ENCODE measurements at regions not wholly inside any gene's neighbourhood (a gene's known extent, or its start where the extent isn't known, plus 50 kb on each side); places are given as distances from the start of the nearest gene placed in this dataset.
A peak's percentile ranks its signal among the peaks of the same experiment; 100 is the strongest.
"Not testable (repeated sequence)": the region's sequence is repeated elsewhere in the genome, so short reads cannot be mapped to it uniquely, and the experiment has no call there.

- no peak for DNase-seq (ENCODE audit: low read depth)
- Histone ChIP-seq H3K36me3 (ENCODE audit: control insufficient read depth, insufficient read depth, low read length, severe bottlenecking) (no peaks in the 10 kb centered on the region), H3K4me3 (ENCODE audit: low read length) (no peak overlapping the region)
These were observed 67.8 kb upstream of the BEND6 start for GRCh38 chr6:56887086-56887485.

GRCh38 chr6:56877922-56878321 is 77.0 kb upstream of the BEND6 start:
- Histone ChIP-seq H3K9me3 (ENCODE audit: control insufficient read depth, low read length) (no peaks in the 10 kb centered on the region), H3K36me3 (ENCODE audit: control insufficient read depth, insufficient read depth, low read length, severe bottlenecking) (no peaks in the 10 kb centered on the region), H3K4me1 (ENCODE audit: control insufficient read depth, insufficient read depth, low read length) (peaks cover 9% of the 10 kb centered on the region), H3K9ac (ENCODE audit: low read length) (no peak overlapping the region), H3K27me3 (replicated peaks; ENCODE audit: control insufficient read depth, insufficient read depth, low read length) (no peaks in the 10 kb centered on the region), H3K4me3 (ENCODE audit: low read length) (no peak overlapping the region)
- no peak for DNase-seq (ENCODE audit: low read depth)

More at GRCh38 chr6:56887086-56887485, 67.8 kb upstream of the BEND6 start:
- Histone ChIP-seq H3K9ac (ENCODE audit: low read length) (no peak overlapping the region), H3K9me3 (ENCODE audit: control insufficient read depth, low read length) (no peaks in the 10 kb centered on the region), H3K27me3 (replicated peaks; ENCODE audit: control insufficient read depth, insufficient read depth, low read length) (no peaks in the 10 kb centered on the region), H3K4me1 (ENCODE audit: control insufficient read depth, insufficient read depth, low read length) (peaks cover 35% of the 10 kb centered on the region)

GRCh38 chr6:56875961-56876360 is 78.9 kb upstream of the BEND6 start:
- Histone ChIP-seq H3K36me3 (ENCODE audit: control insufficient read depth, insufficient read depth, low read length, severe bottlenecking) (no peaks in the 10 kb centered on the region), H3K4me1 (ENCODE audit: control insufficient read depth, insufficient read depth, low read length) (peaks cover 9% of the 10 kb centered on the region), H3K9me3 (ENCODE audit: control insufficient read depth, low read length) (no peaks in the 10 kb centered on the region), H3K4me3 (ENCODE audit: low read length) (no peak overlapping the region), H3K27me3 (replicated peaks; ENCODE audit: control insufficient read depth, insufficient read depth, low read length) (no peaks in the 10 kb centered on the region), H3K9ac (ENCODE audit: low read length) (no peak overlapping the region)
- DNase-seq (ENCODE audit: low read depth) = no peak

GRCh38 chr6:56875523-56875922 is 79.4 kb upstream of the BEND6 start:
- H3K27me3 ChIP-seq (replicated peaks; ENCODE audit: control insufficient read depth, insufficient read depth, low read length) = no peaks in the 10 kb centered on the region
- no peak overlapping the region for H3K4me3 ChIP-seq (ENCODE audit: low read length)
- DNase-seq (ENCODE audit: low read depth) = no peak
- H3K36me3 ChIP-seq (ENCODE audit: control insufficient read depth, insufficient read depth, low read length, severe bottlenecking) = no peaks in the 10 kb centered on the region
- no peaks in the 10 kb centered on the region for H3K9me3 ChIP-seq (ENCODE audit: control insufficient read depth, low read length)
- H3K4me1 ChIP-seq (ENCODE audit: control insufficient read depth, insufficient read depth, low read length) = peaks cover 9% of the 10 kb centered on the region
- no peak overlapping the region for H3K9ac ChIP-seq (ENCODE audit: low read length)

GRCh38 chr6:56874328-56874727 is 80.6 kb upstream of the BEND6 start:
- Histone ChIP-seq H3K4me3 (ENCODE audit: low read length) (no peak overlapping the region), H3K27me3 (replicated peaks; ENCODE audit: control insufficient read depth, insufficient read depth, low read length) (no peaks in the 10 kb centered on the region), H3K9me3 (ENCODE audit: control insufficient read depth, low read length) (no peaks in the 10 kb centered on the region), H3K9ac (ENCODE audit: low read length) (no peak overlapping the region), H3K4me1 (ENCODE audit: control insufficient read depth, insufficient read depth, low read length) (peaks cover 19% of the 10 kb centered on the region), H3K36me3 (ENCODE audit: control insufficient read depth, insufficient read depth, low read length, severe bottlenecking) (no peaks in the 10 kb centered on the region)
- DNase-seq (ENCODE audit: low read depth) = no peak

GRCh38 chr6:56870053-56870452 is 84.9 kb upstream of the BEND6 start:
- not testable (repeated sequence) for H3K4me3 ChIP-seq (ENCODE audit: low read length); H3K9me3 ChIP-seq (ENCODE audit: control insufficient read depth, low read length); H3K36me3 ChIP-seq (ENCODE audit: control insufficient read depth, insufficient read depth, low read length, severe bottlenecking); H3K27me3 ChIP-seq (replicated peaks; ENCODE audit: control insufficient read depth, insufficient read depth, low read length); DNase-seq (ENCODE audit: low read depth)
- H3K9ac ChIP-seq (ENCODE audit: low read length) = peak overlapping the region; percentile 81
- peaks cover 43% of the 10 kb centered on the region for H3K4me1 ChIP-seq (ENCODE audit: control insufficient read depth, insufficient read depth, low read length)

- Histone ChIP-seq H3K4me3 (ENCODE audit: low read length) (peak overlapping the region; percentile 59), H3K36me3 (ENCODE audit: control insufficient read depth, insufficient read depth, low read length, severe bottlenecking) (no peaks in the 10 kb centered on the region), H3K9me3 (ENCODE audit: control insufficient read depth, low read length) (no peaks in the 10 kb centered on the region), H3K4me1 (ENCODE audit: control insufficient read depth, insufficient read depth, low read length) (peaks cover 50% of the 10 kb centered on the region), H3K9ac (ENCODE audit: low read length) (peak overlapping the region; percentile 81), H3K27me3 (replicated peaks; ENCODE audit: control insufficient read depth, insufficient read depth, low read length) (no peaks in the 10 kb centered on the region)
- DNase-seq (ENCODE audit: low read depth) = peak; percentile 19
These were observed 85.6 kb upstream of the BEND6 start for GRCh38 chr6:56869346-56869745.

- H3K27me3 ChIP-seq (replicated peaks; ENCODE audit: control insufficient read depth, insufficient read depth, low read length) = no peaks in the 10 kb centered on the region
- peak overlapping the region; percentile 81 for H3K9ac ChIP-seq (ENCODE audit: low read length)
- H3K4me1 ChIP-seq (ENCODE audit: control insufficient read depth, insufficient read depth, low read length) = peaks cover 57% of the 10 kb centered on the region
- no peaks in the 10 kb centered on the region for H3K36me3 ChIP-seq (ENCODE audit: control insufficient read depth, insufficient read depth, low read length, severe bottlenecking)
- peak overlapping the region; percentile 59 for H3K4me3 ChIP-seq (ENCODE audit: low read length)
- DNase-seq (ENCODE audit: low read depth) = peak; percentile 87
- H3K9me3 ChIP-seq (ENCODE audit: control insufficient read depth, low read length) = no peaks in the 10 kb centered on the region
These were observed 86.2 kb upstream of the BEND6 start for GRCh38 chr6:56868687-56869086.

- Histone ChIP-seq H3K9me3 (ENCODE audit: control insufficient read depth, low read length) (no peaks in the 10 kb centered on the region), H3K36me3 (ENCODE audit: control insufficient read depth, insufficient read depth, low read length, severe bottlenecking) (no peaks in the 10 kb centered on the region), H3K9ac (ENCODE audit: low read length) (peak overlapping the region; percentile 58), H3K4me3 (ENCODE audit: low read length) (no peak overlapping the region), H3K4me1 (ENCODE audit: control insufficient read depth, insufficient read depth, low read length) (peaks cover 74% of the 10 kb centered on the region), H3K27me3 (replicated peaks; ENCODE audit: control insufficient read depth, insufficient read depth, low read length) (no peaks in the 10 kb centered on the region)
- DNase-seq (ENCODE audit: low read depth) = peak; percentile 45
These were observed 87.9 kb upstream of the BEND6 start for GRCh38 chr6:56866917-56867522.

- H3K27me3 ChIP-seq (replicated peaks; ENCODE audit: control insufficient read depth, insufficient read depth, low read length) = no peaks in the 10 kb centered on the region
- no peaks in the 10 kb centered on the region for H3K36me3 ChIP-seq (ENCODE audit: control insufficient read depth, insufficient read depth, low read length, severe bottlenecking)
- no peaks in the 10 kb centered on the region for H3K9me3 ChIP-seq (ENCODE audit: control insufficient read depth, low read length)
- no peak for DNase-seq (ENCODE audit: low read depth)
- H3K4me1 ChIP-seq (ENCODE audit: control insufficient read depth, insufficient read depth, low read length) = peaks cover 82% of the 10 kb centered on the region
- H3K9ac ChIP-seq (ENCODE audit: low read length) = no peak overlapping the region
- no peak overlapping the region for H3K4me3 ChIP-seq (ENCODE audit: low read length)
These were observed 89.6 kb upstream of the BEND6 start for GRCh38 chr6:56865081-56865875.

GRCh38 chr6:56864171-56864616 is 90.7 kb upstream of the BEND6 start:
- Histone ChIP-seq H3K36me3 (ENCODE audit: control insufficient read depth, insufficient read depth, low read length, severe bottlenecking) (no peaks in the 10 kb centered on the region), H3K4me1 (ENCODE audit: control insufficient read depth, insufficient read depth, low read length) (peaks cover 77% of the 10 kb centered on the region), H3K27me3 (replicated peaks; ENCODE audit: control insufficient read depth, insufficient read depth, low read length) (no peaks in the 10 kb centered on the region), H3K4me3 (ENCODE audit: low read length) (peak overlapping the region; percentile 12), H3K9ac (ENCODE audit: low read length) (peak overlapping the region; percentile 57), H3K9me3 (ENCODE audit: control insufficient read depth, low read length) (no peaks in the 10 kb centered on the region)
- DNase-seq (ENCODE audit: low read depth) = peak; percentile 31

Data from adipocyte (in vitro differentiated cells).